B cell (primary cell): ENCODE measurements at regions not wholly inside any gene's neighbourhood (a gene's known extent, or its start where the extent isn't known, plus 50 kb on each side); places are given as distances from the start of the nearest gene placed in this dataset.

ENCODE experiments used
- ATAC-seq: fragments of 200-7000 bp; cut with Tn5 transposase; one replicate; pipeline ENCODE4 v1.10.0; 2021; ENCODE audit warnings: low read depth, mild to moderate bottlenecking, moderate number of reproducible peaks, moderate library complexity
- CTCF ChIA-PET: fragments of 350-600 bp; sonication (Branson Sonifier 250); formaldehyde crosslinking; loops from one replicate; lab custom pipeline; 2021; ENCODE audit warnings: antibody characterized with exemption, inconsistent platforms; lab: Charles Lee
- POLR2A ChIA-PET: fragments of 350-600 bp; sonication (Branson Sonifier 250); formaldehyde crosslinking; loops from one replicate; lab custom pipeline; 2021; ENCODE audit warnings: antibody characterized with exemption; lab: Charles Lee
- DNase-seq: peaks from one replicate; pipeline ENCODE4 v3.0.0; 2013
- H2AFZ ChIP-seq: 2 replicates; pipeline ENCODE4 v1.6.1; 2012; ENCODE audit warnings: mild to moderate bottlenecking, low read depth, low read length; ENCODE audit not compliant: insufficient read depth, poor library complexity, severe bottlenecking
- H3K27ac ChIP-seq, 2 donors: 1 replicate in 1 of 2; 2 replicates in 1 of 2; pipeline ENCODE4 v1.5.1; 2012 to 2013; ENCODE audit warnings: low read length in 2 of 2, mild to moderate bottlenecking in 2 of 2, moderate library complexity in 1 of 2
- H3K27me3 ChIP-seq, 4 experiments: fragments of 200-600 bp in 1 of 4; sonication (generic) in 1 of 4; replicated peaks in 1 of 4; 1 replicate in 2 of 4; 2 replicates in 2 of 4; pipeline versions ENCODE4 v1.6.1 to v1.7.0; 2013 to 2016; ENCODE audit warnings: low read length in 3 of 4, mild to moderate bottlenecking in 2 of 4, mixed read lengths in 1 of 4, moderate library complexity in 1 of 4; ENCODE audit not compliant: insufficient read depth in 4 of 4, control insufficient read depth in 3 of 4; ENCODE audit errors: control extremely low read depth in 1 of 4
- H3K36me3 ChIP-seq, 2 experiments: replicated peaks in 1 of 2; 1 replicate in 1 of 2; 2 replicates in 1 of 2; pipeline versions ENCODE4 v1.6.1 to v1.7.1; 2013; ENCODE audit warnings: low read length in 1 of 2; ENCODE audit not compliant: insufficient read depth in 2 of 2, control insufficient read depth in 1 of 2; ENCODE audit errors: control extremely low read depth in 1 of 2, extremely low read depth in 1 of 2
- H3K4me1 ChIP-seq, 2 donors: fragments of 200-600 bp in 1 of 2; sonication (generic) in 1 of 2; 1 replicate in 1 of 2; 2 replicates in 1 of 2; pipeline versions ENCODE4 v1.5.1 to v1.6.1; 2013 to 2017; ENCODE audit warnings: low read length in 2 of 2; ENCODE audit not compliant: control insufficient read depth in 2 of 2, insufficient read depth in 2 of 2
- H3K4me2 ChIP-seq: replicated peaks from 2 replicates; pipeline ENCODE3; 2012; ENCODE audit warnings: mild to moderate bottlenecking, low read depth, low read length; ENCODE audit not compliant: poor library complexity, severe bottlenecking
- H3K4me3 ChIP-seq, 5 experiments: fragments of 200-600 bp in 1 of 5; sonication (generic) in 1 of 5; 1 replicate in 3 of 5; 2 replicates in 2 of 5; pipeline versions ENCODE4 v1.5.1 to v1.7.0; 2011 to 2016; ENCODE audit warnings: low read length in 4 of 5, mild to moderate bottlenecking in 4 of 5, low read depth in 2 of 5, control low read depth in 1 of 5, moderate library complexity in 1 of 5; ENCODE audit not compliant: insufficient read depth in 1 of 5; ENCODE audit errors: control extremely low read depth in 1 of 5, extremely low read depth in 1 of 5
- H3K79me2 ChIP-seq: fragments of 200-600 bp; sonication (generic); one replicate; pipeline ENCODE4 v1.6.0; 2016; ENCODE audit warnings: low read length; ENCODE audit not compliant: control insufficient read depth, insufficient read depth
- H3K9ac ChIP-seq: fragments of 200-600 bp; sonication (generic); 2 replicates; pipeline ENCODE4 v1.6.1; 2017; ENCODE audit warnings: mild to moderate bottlenecking, low read length, moderate library complexity
- H3K9me3 ChIP-seq, 3 donors: one replicate each; pipeline versions ENCODE4 v1.6.1 to v1.7.1; 2013; ENCODE audit warnings: low read length in 2 of 3; ENCODE audit not compliant: control insufficient read depth in 2 of 3, insufficient read depth in 1 of 3; ENCODE audit errors: control extremely low read depth in 1 of 3
- H4K20me1 ChIP-seq: 2 replicates; pipeline ENCODE4 v1.6.0; 2012; ENCODE audit warnings: mild to moderate bottlenecking, low read length; ENCODE audit not compliant: insufficient read depth, control insufficient read depth, poor library complexity, severe bottlenecking
- H3K27ac Mint-ChIP-seq: one replicate; pipeline ENCODE4 v1.8.0; 2021; ENCODE audit warnings: mixed read lengths
- H3K27me3 Mint-ChIP-seq: one replicate; pipeline ENCODE4 v1.8.0; 2021; ENCODE audit warnings: mixed read lengths
- H3K4me1 Mint-ChIP-seq: one replicate; pipeline ENCODE4 v1.8.0; 2021; ENCODE audit warnings: mixed read lengths
- H3K4me3 Mint-ChIP-seq: one replicate; pipeline ENCODE4 v1.8.0; 2021; ENCODE audit warnings: mixed read lengths
- H3K9me3 Mint-ChIP-seq: one replicate; pipeline ENCODE4 v1.8.0; 2022; ENCODE audit warnings: mixed read lengths; ENCODE audit not compliant: insufficient read depth
- CTCF ChIP-seq: fragments of 200-600 bp; IDR thresholded peaks from one replicate; pipeline ENCODE4 v1.8.0; 2022; ENCODE audit warnings: antibody characterized with exemption, mild to moderate bottlenecking
- EZH2 ChIP-seq: IDR thresholded peaks from 2 replicates; pipeline ENCODE4 v1.6.1; 2012; ENCODE audit warnings: borderline replicate concordance, low read depth, mild to moderate bottlenecking, moderate library complexity, low read length; ENCODE audit not compliant: insufficient read depth, poor library complexity, severe bottlenecking
- WGBS: methylation state at CpG from one replicate; pipeline ENCODE4 v1.1.5; 2013; ENCODE audit warnings: missing lambda C conversion rate; ENCODE audit not compliant: insufficient coverage; 5-methylcytosine and 5-hydroxymethylcytosine counted together
- intact Hi-C: fragments of 100-400 bp; cut with micrococcal nuclease; formaldehyde crosslinking; loops from one replicate; pipeline ENCODE4 v1.10.0; 2022

- ChIA-PET CTCF (no interaction called here), POLR2A (no interaction called here)
- Mint-ChIP-seq H3K27me3 (no peaks in the 10 kb centered on the region), H3K4me3 (no peak overlapping the region), H3K9me3 (peaks cover 2% of the 10 kb centered on the region), H3K27ac (no peak overlapping the region), H3K4me1 (no peaks in the 10 kb centered on the region)
- TF ChIP-seq CTCF (no peak), EZH2 (no peak)
- H3K9me3 ChIP-seq, result peaks cover 0 to 6% (median 0%) of the 10 kb centered on the region in 3 donors
- ATAC-seq (no peak), DNase-seq (no peak)
- H3K79me2 ChIP-seq, result no peaks in the 10 kb centered on the region
- H4K20me1 ChIP-seq, result no peaks in the 10 kb centered on the region
- no peak overlapping the region for H3K27ac ChIP-seq
- H3K27me3 ChIP-seq, result no peaks in the 10 kb centered on the region
- intact Hi-C loops, result no loop called here
- peaks cover 0 to 4% of the 10 kb centered on the region in 2 donors for H3K4me1 ChIP-seq
- H3K4me2 ChIP-seq, result no peak overlapping the region
- H3K36me3 ChIP-seq, result no peaks in the 10 kb centered on the region
- H2AFZ ChIP-seq, result no peak overlapping the region
- H3K9ac ChIP-seq, result no peak overlapping the region
- no peak overlapping the region for H3K4me3 ChIP-seq
Observed at GRCh38 chr18:52156166-52156565, 183.8 kb upstream of the DCC start.

- no peak overlapping the region for H3K4me3 ChIP-seq
- H4K20me1 ChIP-seq, result no peaks in the 10 kb centered on the region
- H3K79me2 ChIP-seq, result no peaks in the 10 kb centered on the region
- POLR2A ChIA-PET, result no interaction called here
- WGBS, result 77% methylated on average over 2 of the region's 2 CpGs
- H3K9me3 Mint-ChIP-seq, result peaks cover 3% of the 10 kb centered on the region
- H3K9ac ChIP-seq, result no peak overlapping the region
- H3K4me1 Mint-ChIP-seq, result no peaks in the 10 kb centered on the region
- no peaks in the 10 kb centered on the region for H3K4me1 ChIP-seq
- no peaks in the 10 kb centered on the region for H3K27me3 ChIP-seq
- no peak for TF ChIP-seq EZH2
- TF ChIP-seq CTCF, result no peak
- DNase-seq (no peak), ATAC-seq (no peak)
- CTCF ChIA-PET, result no interaction called here
- no peaks in the 10 kb centered on the region for H3K27me3 Mint-ChIP-seq
- no peak overlapping the region for H3K27ac ChIP-seq
- H3K4me3 Mint-ChIP-seq, result no peak overlapping the region
- no peak overlapping the region for H3K27ac Mint-ChIP-seq
- no peak overlapping the region for H3K4me2 ChIP-seq
- peaks cover 0 to 7% (median 6%) of the 10 kb centered on the region in 3 donors for H3K9me3 ChIP-seq
- H2AFZ ChIP-seq, result no peak overlapping the region
- H3K36me3 ChIP-seq, result no peaks in the 10 kb centered on the region
- intact Hi-C loops, result no loop called here
Observed at GRCh38 chr18:52160636-52161035, 179.4 kb upstream of the DCC start.
